NOMO-1 treated with DMSO at 0.1 percent for 48 hours (cell line): ENCODE measurements at regions not wholly inside any gene's neighbourhood (a gene's known extent, or its start where the extent isn't known, plus 50 kb on each side); places are given as distances from the start of the nearest gene placed in this dataset.
A peak's percentile ranks its signal among the peaks of the same experiment; 100 is the strongest.
"Not testable (repeated sequence)": the region's sequence is repeated elsewhere in the genome, so short reads cannot be mapped to it uniquely, and the experiment has no call there.

Experiments used
- DNase-seq: peaks from one replicate; lab custom pipeline; 2025; ENCODE audit not compliant: unreplicated experiment; lab: John Stamatoyannopoulos, UW

- DNase-seq, result not testable (repeated sequence)
Observed at GRCh38 chrX:149420566-149420965, 84.5 kb downstream of the IDS start.

- no peak for DNase-seq
Observed at GRCh38 chrX:149398027-149398426, 107.1 kb downstream of the IDS start.

GRCh38 chrX:149392921-149393320 is 112.2 kb downstream of the IDS start:
- no peak for DNase-seq

- DNase-seq, result no peak
Observed at GRCh38 chrX:149383852-149384251, 121.3 kb downstream of the IDS start.

- no peak for DNase-seq
Observed at GRCh38 chrX:149374751-149375150, 130.4 kb downstream of the IDS start.

- DNase-seq, result no peak
Observed at GRCh38 chrX:149372866-149373265, 132.2 kb downstream of the IDS start.

GRCh38 chrX:149371986-149372385 is 133.1 kb downstream of the IDS start:
- DNase-seq, result no peak

- DNase-seq, result no peak
Observed at GRCh38 chrX:149370097-149370496, 135.0 kb downstream of the IDS start.

- no peak for DNase-seq
Observed at GRCh38 chrX:149365552-149365951, 139.6 kb downstream of the IDS start.

GRCh38 chrX:149365061-149365460 is 140.0 kb downstream of the IDS start:
- DNase-seq, result no peak

GRCh38 chrX:149363965-149364364 is 141.1 kb downstream of the IDS start:
- no peak for DNase-seq

GRCh38 chrX:149346306-149346705 is 158.8 kb downstream of the IDS start:
- DNase-seq, result no peak

GRCh38 chrX:149322316-149322715 is 182.8 kb downstream of the IDS start:
- no peak for DNase-seq

- no peak for DNase-seq
Observed at GRCh38 chrX:149313871-149314371, 191.2 kb downstream of the IDS start.

- DNase-seq, result no peak
Observed at GRCh38 chrX:149312988-149313387, 192.1 kb downstream of the IDS start.

- no peak for DNase-seq
Observed at GRCh38 chrX:149312097-149312496, 193.0 kb downstream of the IDS start.

GRCh38 chrX:149302705-149303104 is 202.4 kb downstream of the IDS start:
- DNase-seq, result no peak

GRCh38 chrX:149298111-149298510 is 207.0 kb downstream of the IDS start:
- no peak for DNase-seq

- no peak for DNase-seq
Observed at GRCh38 chrX:149296092-149296491, 209.0 kb downstream of the IDS start.

- peak; percentile 41 for DNase-seq
Observed at GRCh38 chrX:149286940-149287349, 218.2 kb downstream of the IDS start.

- DNase-seq, result no peak
Observed at GRCh38 chrX:149284616-149285015, 220.5 kb downstream of the IDS start.

GRCh38 chrX:149283853-149284252 is 221.3 kb downstream of the IDS start:
- no peak for DNase-seq

- no peak for DNase-seq
Observed at GRCh38 chrX:149282909-149283308, 222.2 kb downstream of the IDS start.

GRCh38 chrX:149280011-149280410 is 225.1 kb downstream of the IDS start:
- DNase-seq, result no peak
